Activated CD4-positive, alpha-beta T cell treated with anti-CD3 and anti-CD28 coated beads for 36 hours (primary cell): ENCODE measurements at regions not wholly inside any gene's neighbourhood (a gene's known extent, or its start where the extent isn't known, plus 50 kb on each side); places are given as distances from the start of the nearest gene placed in this dataset.
A peak's percentile ranks its signal among the peaks of the same experiment; 100 is the strongest.
"Not testable (repeated sequence)": the region's sequence is repeated elsewhere in the genome, so short reads cannot be mapped to it uniquely, and the experiment has no call there.

Experiments used
- ATAC-seq: fragments of 200-7000 bp; cut with Tn5 transposase; one replicate; pipeline ENCODE4 v1.10.0; 2021; ENCODE audit warnings: mild to moderate bottlenecking, moderate library complexity
- CTCF ChIA-PET: fragments of 350-600 bp; sonication (Branson Sonifier 250); formaldehyde crosslinking; loops from one replicate; lab custom pipeline; 2021; ENCODE audit warnings: antibody characterized with exemption; lab: Charles Lee
- POLR2A ChIA-PET: fragments of 350-600 bp; sonication (Branson Sonifier 250); formaldehyde crosslinking; loops from one replicate; lab custom pipeline; 2021; ENCODE audit warnings: antibody characterized with exemption, inconsistent platforms; lab: Charles Lee
- DNase-seq: peaks from one replicate; pipeline ENCODE4 v3.0.0-alpha.2; 2020
- H3K27ac Mint-ChIP-seq: one replicate; pipeline ENCODE4 v1.8.0; 2021; ENCODE audit warnings: mixed read lengths
- H3K27me3 Mint-ChIP-seq: one replicate; pipeline ENCODE4 v1.8.0; 2021; ENCODE audit warnings: mixed read lengths
- H3K36me3 Mint-ChIP-seq: one replicate; pipeline ENCODE4 v1.8.0; 2021; ENCODE audit warnings: low read depth, mixed read lengths
- H3K4me1 Mint-ChIP-seq: one replicate; pipeline ENCODE4 v1.8.0; 2021; ENCODE audit warnings: mixed read lengths
- H3K4me3 Mint-ChIP-seq: one replicate; pipeline ENCODE4 v1.8.0; 2021; ENCODE audit warnings: mild to moderate bottlenecking, moderate library complexity, mixed read lengths
- H3K9me3 Mint-ChIP-seq: one replicate; pipeline ENCODE4 v1.8.0; 2021; ENCODE audit warnings: low read depth, mixed read lengths
- intact Hi-C, 2 experiments: fragments of 100-400 bp; cut with DNase I in 1 of 2; cut with micrococcal nuclease in 1 of 2; formaldehyde crosslinking; loops; one replicate each; pipeline versions ENCODE4 v1.14.2 to v1.15.1; 2022 to 2024; cut with DNase I, micrococcal nuclease

- POLR2A ChIA-PET: interaction anchor here (0.6 kb wide), 1 partner anchor 77 kb away, joined by 3 read pairs; no protein-coding TSS in a partner anchor
- DNase-seq: no peak
- CTCF ChIA-PET: no interaction called here
Measured at GRCh38 chr1:121443001-121443540, 258.3 kb downstream of the SRGAP2C start.

GRCh38 chr1:121444096-121444495 lies 259.3 kb downstream of the SRGAP2C start:
- POLR2A ChIA-PET: no interaction called here
- peaks cover 8% of the 10 kb centered on the region for H3K4me1 Mint-ChIP-seq
- no peaks in the 10 kb centered on the region for H3K27me3 Mint-ChIP-seq
- no peak overlapping the region for H3K27ac Mint-ChIP-seq
- no peaks in the 10 kb centered on the region for H3K9me3 Mint-ChIP-seq
- CTCF ChIA-PET: interaction anchor here (0.9 kb wide), 1 partner anchor 75 kb away, joined by 3 read pairs; no protein-coding TSS in a partner anchor
- H3K36me3 Mint-ChIP-seq: no peaks in the 10 kb centered on the region
- no peak overlapping the region for H3K4me3 Mint-ChIP-seq
- intact Hi-C loops: loop anchor here in 1 of 2 experiments (2.0 to 5.0 kb wide), 2 partner anchors 15 to 33 kb away; no protein-coding TSS in a partner anchor
- ATAC-seq: no peak
- DNase-seq: no peak

More at GRCh38 chr1:121443001-121443540, 258.3 kb downstream of the SRGAP2C start:
- Mint-ChIP-seq H3K36me3 (no peaks in the 10 kb centered on the region), H3K4me1 (peaks cover 2% of the 10 kb centered on the region), H3K27me3 (no peaks in the 10 kb centered on the region), H3K27ac (no peak overlapping the region), H3K9me3 (no peaks in the 10 kb centered on the region), H3K4me3 (no peak overlapping the region)
- ATAC-seq: no peak
- intact Hi-C loops: loop anchor here in 1 of 2 experiments (5.0 kb wide), 1 partner anchor 34 kb away; no protein-coding TSS in a partner anchor

- POLR2A ChIA-PET: no interaction called here
- Mint-ChIP-seq H3K4me1 (peaks cover 8% of the 10 kb centered on the region), H3K9me3 (no peaks in the 10 kb centered on the region), H3K27ac (no peak overlapping the region), H3K36me3 (no peaks in the 10 kb centered on the region), H3K4me3 (no peak overlapping the region), H3K27me3 (no peaks in the 10 kb centered on the region)
- CTCF ChIA-PET: interaction anchor here (0.6 to 1.3 kb wide), 5 partner anchors 8 to 1589 kb away, joined by 3 to 6 read pairs (median 4); no protein-coding TSS in a partner anchor
- no peak for DNase-seq
- ATAC-seq: no peak
- intact Hi-C loops: loop anchor here in 1 of 2 experiments (2.0 kb wide), 1 partner anchor 13 kb away; no protein-coding TSS in a partner anchor
Measured at GRCh38 chr1:121445679-121446078, 260.9 kb downstream of the SRGAP2C start.

GRCh38 chr1:121447280-121447923 lies 262.6 kb downstream of the SRGAP2C start:
- H3K27ac Mint-ChIP-seq, POLR2A ChIA-PET, intact Hi-C loops, H3K36me3 Mint-ChIP-seq, DNase-seq, H3K9me3 Mint-ChIP-seq, H3K4me3 Mint-ChIP-seq, ATAC-seq, H3K4me1 Mint-ChIP-seq, H3K27me3 Mint-ChIP-seq: not testable (repeated sequence)
- CTCF ChIA-PET: interaction anchor here (0.8 kb wide), 1 partner anchor 39 kb away, joined by 3 read pairs; no protein-coding TSS in a partner anchor

- H3K4me1 Mint-ChIP-seq, DNase-seq, H3K36me3 Mint-ChIP-seq, POLR2A ChIA-PET, H3K27ac Mint-ChIP-seq, H3K27me3 Mint-ChIP-seq, H3K4me3 Mint-ChIP-seq, ATAC-seq, H3K9me3 Mint-ChIP-seq: not testable (repeated sequence)
- intact Hi-C loops: loop anchor here in 1 of 2 experiments (2.0 kb wide), 1 partner anchor 71 kb away; no protein-coding TSS in a partner anchor
- CTCF ChIA-PET: interaction anchor here (0.8 kb wide), 1 partner anchor 38 kb away, joined by 3 read pairs; no protein-coding TSS in a partner anchor
Measured at GRCh38 chr1:121448064-121448463, 263.3 kb downstream of the SRGAP2C start.

- H3K9me3 Mint-ChIP-seq: peaks cover 3% of the 10 kb centered on the region
- no peak overlapping the region for H3K4me3 Mint-ChIP-seq
- no peak overlapping the region for H3K27ac Mint-ChIP-seq
- H3K4me1 Mint-ChIP-seq: peaks cover 8% of the 10 kb centered on the region
- H3K27me3 Mint-ChIP-seq: no peaks in the 10 kb centered on the region
- H3K36me3 Mint-ChIP-seq: no peaks in the 10 kb centered on the region
- ATAC-seq (no peak), DNase-seq (no peak)
- ChIA-PET POLR2A (no interaction called here), CTCF (no interaction called here)
- intact Hi-C loops: loop anchor here in 1 of 2 experiments (2.0 kb wide), 1 partner anchor 70 kb away; no protein-coding TSS in a partner anchor
Measured at GRCh38 chr1:121448851-121449250, 264.1 kb downstream of the SRGAP2C start.

GRCh38 chr1:121452484-121452883 lies 267.7 kb downstream of the SRGAP2C start:
- ATAC-seq (no peak), DNase-seq (no peak)
- intact Hi-C loops: no loop called here
- H3K27ac Mint-ChIP-seq: no peak overlapping the region
- ChIA-PET CTCF (no interaction called here), POLR2A (no interaction called here)
- H3K4me3 Mint-ChIP-seq: no peak overlapping the region
- peaks cover 3% of the 10 kb centered on the region for H3K9me3 Mint-ChIP-seq
- peaks cover 7% of the 10 kb centered on the region for H3K27me3 Mint-ChIP-seq
- no peaks in the 10 kb centered on the region for H3K36me3 Mint-ChIP-seq
- peaks cover 8% of the 10 kb centered on the region for H3K4me1 Mint-ChIP-seq

- ATAC-seq: peak; percentile 95
Measured at GRCh38 chr1:121458291-121459048, 273.7 kb downstream of the SRGAP2C start.

GRCh38 chr1:121459235-121459634 lies 274.5 kb downstream of the SRGAP2C start:
- no peak overlapping the region for H3K27ac Mint-ChIP-seq
- intact Hi-C loops: loop anchor here (1.0 to 2.0 kb wide), 3 partner anchors 14 to 58 kb away; no protein-coding TSS in a partner anchor
- ATAC-seq (no peak), DNase-seq (no peak)
- no peaks in the 10 kb centered on the region for H3K36me3 Mint-ChIP-seq
- no peaks in the 10 kb centered on the region for H3K9me3 Mint-ChIP-seq
- peaks cover 12% of the 10 kb centered on the region for H3K4me1 Mint-ChIP-seq
- ChIA-PET CTCF (no interaction called here), POLR2A (interaction anchor here (0.5 kb wide), 1 partner anchor 57 kb away, joined by 7 read pairs; no protein-coding TSS in a partner anchor)
- no peak overlapping the region for H3K4me3 Mint-ChIP-seq
- peaks cover 7% of the 10 kb centered on the region for H3K27me3 Mint-ChIP-seq

More at GRCh38 chr1:121458291-121459048, 273.7 kb downstream of the SRGAP2C start:
- no peaks in the 10 kb centered on the region for H3K36me3 Mint-ChIP-seq
- H3K27me3 Mint-ChIP-seq: peaks cover 9% of the 10 kb centered on the region
- no peak overlapping the region for H3K27ac Mint-ChIP-seq
- intact Hi-C loops: loop anchor here (1.0 to 2.0 kb wide), 3 partner anchors 14 to 58 kb away; no protein-coding TSS in a partner anchor
- H3K4me1 Mint-ChIP-seq: peaks cover 12% of the 10 kb centered on the region
- ChIA-PET POLR2A (interaction anchor here (0.5 to 0.7 kb wide), 4 partner anchors 25 to 69 kb away, joined by 3 to 7 read pairs (median 3); no protein-coding TSS in a partner anchor), CTCF (no interaction called here)
- H3K9me3 Mint-ChIP-seq: no peaks in the 10 kb centered on the region
- H3K4me3 Mint-ChIP-seq: peak overlapping the region; percentile 21
- no peak for DNase-seq

GRCh38 chr1:121469395-121469794 lies 284.6 kb downstream of the SRGAP2C start:
- H3K36me3 Mint-ChIP-seq, H3K27me3 Mint-ChIP-seq, H3K27ac Mint-ChIP-seq, POLR2A ChIA-PET, CTCF ChIA-PET, DNase-seq, ATAC-seq, H3K4me3 Mint-ChIP-seq, intact Hi-C loops, H3K4me1 Mint-ChIP-seq, H3K9me3 Mint-ChIP-seq: not testable (repeated sequence)

GRCh38 chr1:121470401-121470800 lies 285.6 kb downstream of the SRGAP2C start:
- POLR2A ChIA-PET: not testable (repeated sequence)

More at GRCh38 chr1:121470401-121470800, 285.6 kb downstream of the SRGAP2C start:
- H3K27me3 Mint-ChIP-seq, H3K36me3 Mint-ChIP-seq, ATAC-seq, DNase-seq, H3K4me3 Mint-ChIP-seq, CTCF ChIA-PET, H3K27ac Mint-ChIP-seq, H3K9me3 Mint-ChIP-seq, H3K4me1 Mint-ChIP-seq, intact Hi-C loops: not testable (repeated sequence)
